HG03571 (cell line): ENCODE measurements at regions not wholly inside any gene's neighbourhood (a gene's known extent, or its start where the extent isn't known, plus 50 kb on each side); places are given as distances from the start of the nearest gene placed in this dataset.
"Not testable (repeated sequence)": the region's sequence is repeated elsewhere in the genome, so short reads cannot be mapped to it uniquely, and the experiment has no call there.

Experiments
- ATAC-seq: cut with Tn5 transposase; IDR thresholded peaks from one replicate; pipeline ENCODE4 v1.9.1; 2021; ENCODE audit not compliant: unreplicated experiment

DNA sequence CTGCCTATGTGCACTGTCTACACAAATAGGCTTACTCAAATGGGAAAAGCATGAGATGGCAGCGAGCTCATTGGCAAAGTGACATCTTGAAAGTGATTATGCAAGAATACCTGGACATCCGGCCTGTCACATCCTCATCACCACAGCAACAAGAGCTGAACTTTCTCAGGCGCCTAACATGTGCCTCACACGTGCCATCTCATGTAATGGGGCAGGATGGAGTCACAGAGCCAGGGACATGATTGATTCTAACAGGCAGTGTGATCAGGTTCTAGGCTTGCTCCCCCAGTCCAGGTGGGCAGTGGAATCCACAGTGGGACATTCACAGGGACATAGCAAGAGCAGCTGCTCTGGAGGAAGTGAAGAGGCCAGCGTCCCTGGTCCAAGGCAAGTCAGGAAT, 192.3 kb upstream of the SSTR4 start:
- ATAC-seq, result no peak

- ATAC-seq, result no peak
These were observed 190.2 kb upstream of the SSTR4 start for GRCh38 chr20:22844959-22845358.

DNA sequence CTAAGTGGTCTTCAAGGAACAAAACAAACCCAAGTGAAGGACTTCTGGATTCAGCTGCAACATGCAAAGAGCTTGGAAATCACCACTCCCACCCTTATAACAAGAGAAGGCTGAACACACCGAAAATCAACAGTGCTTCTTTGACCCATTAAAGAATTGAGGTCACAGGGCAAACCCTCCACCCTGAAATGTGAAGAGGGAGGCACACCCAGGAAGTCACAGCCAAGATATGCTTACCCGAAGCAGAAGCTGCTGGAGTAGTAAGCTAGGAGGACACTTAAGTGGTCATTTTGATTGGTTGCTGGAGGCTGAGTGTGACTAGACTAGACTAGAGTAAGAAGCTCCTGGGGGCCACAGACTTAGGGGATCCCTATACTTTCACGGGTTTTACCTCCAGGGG, 188.2 kb upstream of the SSTR4 start:
- no peak for ATAC-seq

DNA sequence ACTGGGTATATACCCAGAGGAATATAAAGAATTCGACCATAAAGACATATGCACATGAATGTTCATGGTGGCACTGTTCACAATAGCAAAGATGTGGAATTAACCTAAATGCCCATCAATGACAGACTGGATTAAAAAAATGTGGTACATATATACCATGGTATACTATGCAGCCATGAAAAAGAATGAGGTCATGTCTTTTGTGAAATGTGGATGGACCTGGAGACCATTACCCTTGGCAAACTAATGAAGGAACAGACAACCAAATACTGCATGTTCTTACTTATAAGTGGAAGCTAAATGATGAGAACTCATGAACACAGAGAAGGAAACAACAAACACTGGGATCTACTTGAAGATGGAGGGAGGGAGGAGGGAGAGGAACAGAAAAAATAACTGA, 186.7 kb upstream of the SSTR4 start:
- ATAC-seq, result no peak

DNA sequence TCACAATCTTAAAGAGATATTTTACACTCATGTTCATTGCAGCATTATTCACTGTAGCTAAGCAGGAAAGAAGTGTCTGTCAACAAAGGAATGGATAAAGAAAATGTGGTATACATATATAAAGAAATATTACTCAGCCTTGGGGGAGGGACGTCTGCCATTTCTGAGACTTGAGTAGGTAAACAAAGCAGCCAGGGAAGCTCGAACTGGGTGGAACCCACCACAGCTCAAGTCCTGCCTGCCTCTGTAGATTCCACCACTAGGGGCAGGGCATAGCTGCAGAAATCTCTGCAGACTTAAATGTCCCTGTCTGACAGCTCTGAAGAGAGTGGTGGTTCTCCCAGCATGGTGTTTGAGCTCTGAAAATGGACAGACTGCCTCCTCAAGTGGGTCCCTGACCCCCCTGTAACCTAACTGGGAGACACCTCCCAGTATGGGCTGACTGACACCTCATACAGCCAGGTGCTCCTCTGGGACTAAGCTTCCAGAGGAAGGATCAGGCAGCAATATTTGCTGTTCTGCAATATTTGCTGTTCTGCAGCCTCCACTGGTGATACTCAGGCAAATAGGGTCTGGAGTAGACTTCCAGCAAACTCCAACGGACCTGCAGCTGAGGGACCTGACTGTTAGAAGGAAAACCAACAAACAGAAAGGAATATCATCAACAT, 183.3 kb upstream of the SSTR4 start:
- not testable (repeated sequence) for ATAC-seq

DNA sequence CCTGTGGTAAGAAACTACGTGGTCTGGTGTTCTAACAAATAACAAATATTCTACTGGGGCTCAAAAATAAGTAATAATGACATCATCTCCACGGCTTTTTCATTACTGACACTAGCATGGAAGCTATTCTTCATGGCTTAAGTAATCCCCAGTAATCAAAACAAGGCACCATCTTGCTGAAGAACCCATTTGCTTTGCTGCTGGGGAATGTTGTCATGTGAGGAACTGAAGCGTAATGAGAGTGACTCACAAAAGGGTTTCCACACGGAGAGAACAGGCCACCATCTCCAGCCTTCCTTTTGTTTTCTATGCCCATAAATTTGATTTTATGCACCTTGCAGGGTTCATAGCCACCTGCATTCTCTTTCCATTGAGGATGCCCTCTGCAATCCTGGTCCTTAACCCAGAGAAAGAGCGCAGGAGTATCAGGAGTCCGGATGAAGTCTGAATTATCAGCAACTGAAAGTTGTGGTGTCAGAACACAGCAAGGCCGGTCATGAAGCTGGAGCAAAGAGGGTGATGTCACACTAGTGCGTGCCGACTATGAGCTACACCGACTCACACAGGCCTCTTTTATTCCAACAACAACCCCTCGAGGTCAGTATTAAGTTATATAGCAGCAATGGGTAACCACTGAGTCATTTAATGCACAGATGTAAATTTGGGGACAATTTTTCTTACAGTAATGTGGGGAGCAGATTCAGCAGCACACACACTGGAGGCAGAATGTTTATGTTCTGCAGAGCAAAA, 173.7 kb upstream of the SSTR4 start:
- ATAC-seq, result no peak

GRCh38 chr20:22861990-22862389, 173.1 kb upstream of the SSTR4 start:
- no peak for ATAC-seq

GRCh38 chr20:22862671-22863230, 172.4 kb upstream of the SSTR4 start:
- ATAC-seq, result no peak

DNA sequence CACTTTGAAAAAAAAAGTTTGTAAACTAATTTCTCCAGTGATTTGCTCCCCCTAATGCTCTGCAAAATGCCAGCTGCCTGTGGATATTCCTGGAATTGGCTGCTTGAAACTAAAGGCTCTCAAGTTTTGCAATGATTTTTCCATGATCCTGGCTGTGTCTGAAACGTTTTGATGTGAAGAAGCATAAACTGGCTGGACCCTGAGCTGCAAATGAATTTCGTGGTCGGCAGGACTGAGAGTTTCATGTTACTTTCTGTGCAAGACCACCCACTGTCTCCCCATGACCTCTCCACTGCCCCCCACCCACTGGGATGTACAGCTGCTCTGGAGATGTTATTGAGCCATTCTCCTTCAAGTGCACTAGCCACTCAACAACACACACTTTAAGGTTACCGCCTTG, 171.3 kb upstream of the SSTR4 start:
- ATAC-seq, result no peak

GRCh38 chr20:22866812-22867341, 168.2 kb upstream of the SSTR4 start:
- no peak for ATAC-seq

- no peak for ATAC-seq
These were observed 156.9 kb upstream of the SSTR4 start for GRCh38 chr20:22878166-22878565.

DNA sequence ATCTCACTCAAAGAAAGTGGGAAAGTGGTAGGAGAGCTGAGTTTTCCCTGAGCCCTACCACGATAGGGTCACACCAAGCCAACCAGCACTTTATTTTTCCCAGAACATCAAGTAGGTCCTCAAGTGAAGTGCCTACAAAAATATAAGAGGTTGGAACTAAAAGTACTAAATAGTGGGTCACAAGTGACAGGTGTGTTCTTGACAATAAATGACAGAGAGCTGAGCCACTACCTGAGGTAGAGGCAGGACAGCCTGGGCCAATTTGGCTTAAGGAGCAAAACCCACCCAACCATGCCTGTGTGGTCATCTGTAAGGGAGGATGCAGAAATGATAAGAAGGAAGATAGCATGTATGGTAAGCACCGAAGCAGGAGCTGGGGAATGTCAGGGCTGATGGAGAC, 154.8 kb upstream of the SSTR4 start:
- no peak for ATAC-seq

GRCh38 chr20:22887796-22888195, 147.3 kb upstream of the SSTR4 start:
- no peak for ATAC-seq

DNA sequence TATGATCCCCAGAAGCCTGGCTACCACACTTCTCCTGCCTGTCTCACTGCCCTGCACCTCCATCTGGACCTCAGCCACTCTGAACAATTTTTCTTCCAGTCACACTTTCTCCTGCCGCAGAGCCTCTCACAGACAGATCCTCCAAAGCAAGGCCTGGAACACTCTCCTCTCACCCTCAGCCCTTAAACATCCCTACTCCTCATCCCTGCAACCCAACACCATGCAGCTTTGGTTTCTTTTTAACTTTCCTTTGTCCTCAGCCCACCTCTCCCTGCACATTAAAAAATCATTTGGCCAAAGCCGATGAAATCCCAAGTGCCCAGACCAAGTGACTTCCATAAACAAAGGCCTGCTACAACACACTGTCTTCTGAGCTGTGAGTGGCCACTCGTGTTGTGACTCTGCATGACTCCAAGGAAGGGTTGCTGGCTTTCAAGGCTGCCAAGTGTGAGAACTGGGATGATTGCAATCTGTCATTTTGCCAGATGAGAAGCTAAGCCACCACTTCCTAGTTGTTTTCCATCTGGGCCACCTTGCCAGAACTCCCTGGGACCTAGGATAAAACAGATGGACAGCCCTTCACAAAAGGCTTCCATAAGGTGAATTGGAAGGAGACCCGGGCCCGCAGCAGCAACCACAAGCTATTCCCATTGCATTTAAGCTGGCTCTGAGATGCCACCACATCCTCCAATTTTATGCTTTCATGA, 144.4 kb upstream of the SSTR4 start:
- ATAC-seq, result no peak

DNA sequence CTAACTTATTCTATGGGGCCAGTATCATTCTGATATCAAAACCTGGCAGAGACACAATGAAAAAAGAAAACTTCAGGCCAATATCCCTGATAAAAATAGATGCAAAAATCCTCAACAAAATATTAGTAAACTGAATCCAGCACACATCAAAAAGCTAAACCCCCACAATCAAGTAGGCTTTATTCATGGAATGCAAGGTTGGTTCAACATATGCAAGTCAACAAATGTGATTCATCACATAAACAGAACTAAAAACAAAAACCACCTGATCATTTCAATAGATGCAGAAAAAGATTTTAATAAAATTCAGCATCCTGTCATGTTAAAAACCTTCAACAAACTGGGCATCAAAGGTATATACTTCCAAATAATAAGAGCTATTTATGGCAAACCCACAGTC, 133.9 kb upstream of the SSTR4 start:
- ATAC-seq, result no peak

- ATAC-seq, result no peak
These were observed 133.2 kb upstream of the SSTR4 start for GRCh38 chr20:22901921-22902320.

GRCh38 chr20:22904386-22904785, 130.7 kb upstream of the SSTR4 start:
- ATAC-seq, result no peak

GRCh38 chr20:22904905-22905304, 130.2 kb upstream of the SSTR4 start:
- no peak for ATAC-seq

- no peak for ATAC-seq
These were observed 129.5 kb upstream of the SSTR4 start for GRCh38 chr20:22905658-22906057.

GRCh38 chr20:22908437-22908836, 126.7 kb upstream of the SSTR4 start:
- ATAC-seq, result no peak

- ATAC-seq, result no peak
These were observed 126.2 kb upstream of the SSTR4 start for GRCh38 chr20:22908944-22909343.

DNA sequence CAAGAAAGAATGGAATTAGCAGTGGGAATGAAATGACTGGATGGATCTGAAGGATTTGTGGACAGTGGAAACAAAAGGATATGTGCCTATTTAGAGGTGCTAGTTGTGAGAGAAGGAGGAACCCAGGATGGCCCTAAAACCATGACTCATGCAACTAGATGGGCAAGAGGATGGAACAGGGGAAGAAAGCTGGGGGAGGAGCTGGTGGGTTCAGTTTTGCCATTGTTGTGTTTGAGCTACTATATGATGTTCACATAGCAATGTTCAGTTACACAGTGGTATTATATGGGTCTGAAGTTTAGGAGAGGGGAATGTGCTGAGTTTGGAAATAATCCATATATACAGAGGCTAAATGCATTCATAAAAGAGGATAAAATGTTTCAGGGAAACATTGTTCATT, 125.7 kb upstream of the SSTR4 start:
- no peak for ATAC-seq
